GM21447 (cell line): ENCODE measurements at regions not wholly inside any gene's neighbourhood (a gene's known extent, or its start where the extent isn't known, plus 50 kb on each side); places are given as distances from the start of the nearest gene placed in this dataset.

ENCODE experiments used
- ATAC-seq: cut with Tn5 transposase; IDR thresholded peaks from one replicate; pipeline ENCODE4 v1.9.1; 2021; ENCODE audit not compliant: unreplicated experiment

DNA sequence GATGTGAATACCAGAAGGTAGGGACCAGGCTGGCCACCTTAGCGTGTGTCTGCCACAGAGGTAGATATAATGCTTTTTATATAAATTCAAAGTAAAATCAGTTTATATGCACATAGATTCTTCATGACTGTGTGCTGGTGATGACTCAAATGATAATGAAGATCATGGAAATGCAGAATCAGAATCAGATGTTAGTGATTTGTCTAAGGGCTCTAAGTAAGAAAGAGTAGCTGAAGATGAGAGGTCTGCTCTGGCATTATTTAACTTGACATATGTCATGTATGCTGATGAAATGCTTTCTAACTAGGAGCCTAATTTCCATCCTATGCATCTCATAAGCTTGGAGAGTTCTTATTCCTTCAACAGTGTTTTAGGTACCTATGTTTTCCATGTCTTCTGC, 50.3 kb upstream of the DPH6 start:
- ATAC-seq: no peak

- ATAC-seq: no peak
Observed at GRCh38 chr15:35602836-35603235, 56.9 kb upstream of the DPH6 start.

GRCh38 chr15:35603301-35603700, 57.3 kb upstream of the DPH6 start:
- no peak for ATAC-seq

GRCh38 chr15:35603856-35604255, 57.9 kb upstream of the DPH6 start:
- no peak for ATAC-seq

DNA sequence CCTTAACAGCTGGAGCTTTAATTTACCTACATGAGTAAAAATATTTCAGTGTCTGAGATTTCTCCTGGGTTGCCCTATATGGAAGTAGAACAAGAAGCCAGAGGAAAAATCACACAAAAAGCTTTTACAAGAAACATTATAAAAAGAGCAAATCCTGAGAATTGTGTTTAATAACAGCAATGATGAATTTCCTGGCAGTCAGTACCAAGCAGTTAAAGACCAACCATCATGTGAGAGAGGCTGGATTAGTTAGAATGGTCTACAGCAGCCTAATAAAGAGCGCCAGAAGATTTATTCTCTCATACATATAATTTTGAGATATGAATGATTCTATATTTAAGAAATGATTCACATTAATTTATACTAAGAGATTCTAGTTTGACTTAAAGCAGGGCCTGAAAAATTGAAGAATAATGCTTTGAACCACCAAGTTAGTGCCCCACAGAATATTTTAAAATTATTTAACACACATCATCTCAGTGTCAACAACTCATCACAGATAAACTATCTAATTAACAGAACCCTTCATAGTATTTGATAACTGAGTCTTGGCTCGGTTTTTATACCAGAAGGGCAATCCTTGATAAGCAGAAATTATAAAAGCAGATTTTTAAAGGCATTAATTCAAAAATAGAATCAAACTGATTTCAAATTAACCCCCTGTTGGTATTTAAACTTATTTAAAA, 59.9 kb upstream of the DPH6 start:
- ATAC-seq: no peak

DNA sequence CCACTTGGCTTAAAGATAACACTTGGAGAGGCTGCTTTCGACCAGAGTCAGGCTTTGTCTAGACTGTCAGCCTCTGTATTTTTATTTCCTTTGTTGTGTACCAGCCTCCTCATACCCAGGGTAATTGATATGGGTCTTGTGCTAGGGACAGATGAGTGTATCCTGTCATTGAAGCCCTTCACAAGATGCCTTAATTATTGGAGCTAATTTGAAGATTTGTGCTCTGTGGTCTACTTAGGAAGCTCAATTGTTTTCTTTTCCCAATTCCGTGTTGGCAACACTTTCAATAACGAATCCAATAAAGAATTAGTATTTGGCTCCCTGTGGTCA, 60.5 kb upstream of the DPH6 start:
- ATAC-seq: no peak

- ATAC-seq: no peak
Observed at GRCh38 chr15:35616498-35617271, 70.7 kb upstream of the DPH6 start.

GRCh38 chr15:35618260-35619188, 72.6 kb upstream of the DPH6 start:
- no peak for ATAC-seq

- ATAC-seq: no peak
Observed at GRCh38 chr15:35622641-35623340, 76.8 kb upstream of the DPH6 start.

DNA sequence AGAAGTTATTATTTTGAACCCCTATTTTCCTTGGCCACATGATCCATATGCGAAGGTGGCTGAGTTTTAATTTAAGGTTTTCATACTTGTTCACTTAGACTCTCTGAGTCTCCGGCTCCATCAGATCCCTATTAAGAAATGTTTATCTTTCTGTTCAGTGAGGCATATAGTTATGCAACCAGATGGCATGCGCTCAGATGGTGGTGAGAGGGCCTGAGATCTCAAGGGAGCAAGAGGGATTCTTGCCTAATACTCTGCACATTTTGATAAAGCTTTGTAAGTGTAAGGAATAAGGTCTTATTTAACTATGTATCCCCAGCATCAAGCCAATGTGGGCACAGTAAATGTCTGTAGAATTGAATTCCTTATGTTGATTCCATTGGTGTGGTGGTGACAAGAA, 78.9 kb upstream of the DPH6 start:
- no peak for ATAC-seq

GRCh38 chr15:35626571-35627318, 80.8 kb upstream of the DPH6 start:
- ATAC-seq: no peak

DNA sequence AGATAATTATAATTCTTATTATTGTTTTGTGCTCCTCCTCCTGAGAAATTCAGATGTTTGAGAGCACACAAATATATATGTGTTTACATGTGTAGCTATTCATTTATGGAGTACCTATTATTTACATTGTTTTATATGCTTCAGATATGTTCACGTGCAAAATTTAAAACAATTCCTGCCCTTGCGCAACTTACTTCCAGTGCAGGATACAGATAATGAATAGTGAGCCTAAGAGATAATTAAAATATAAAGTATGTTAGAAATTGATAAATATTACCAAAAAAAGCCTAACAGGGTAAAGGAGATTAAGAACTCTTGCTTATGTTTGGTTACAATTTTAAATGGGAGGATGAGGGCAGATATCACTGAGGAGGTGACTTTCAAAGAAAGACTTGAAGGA, 81.7 kb upstream of the DPH6 start:
- ATAC-seq: no peak

DNA sequence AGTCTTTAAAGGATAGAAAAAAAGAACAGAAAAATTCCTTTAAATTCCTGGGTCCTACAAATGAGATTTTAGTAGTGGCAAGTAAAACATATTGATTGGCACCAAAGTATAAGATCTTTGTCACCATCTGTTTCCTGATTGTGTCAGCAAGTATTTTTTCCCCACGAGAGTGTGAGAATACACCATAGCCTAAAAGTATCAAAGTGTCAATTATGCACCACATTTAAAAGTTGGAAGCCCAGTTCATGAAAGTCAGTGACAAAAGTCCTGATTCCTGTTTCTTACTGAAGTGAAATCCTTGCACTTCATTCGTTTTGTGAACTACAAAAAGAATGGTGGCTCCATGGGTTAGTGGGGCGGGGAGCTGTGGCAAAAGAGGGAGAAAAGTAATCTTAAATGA, 83.8 kb upstream of the DPH6 start:
- ATAC-seq: no peak

GRCh38 chr15:35630532-35630931, 84.6 kb upstream of the DPH6 start:
- ATAC-seq: no peak

GRCh38 chr15:35630985-35631384, 85.0 kb upstream of the DPH6 start:
- ATAC-seq: no peak

DNA sequence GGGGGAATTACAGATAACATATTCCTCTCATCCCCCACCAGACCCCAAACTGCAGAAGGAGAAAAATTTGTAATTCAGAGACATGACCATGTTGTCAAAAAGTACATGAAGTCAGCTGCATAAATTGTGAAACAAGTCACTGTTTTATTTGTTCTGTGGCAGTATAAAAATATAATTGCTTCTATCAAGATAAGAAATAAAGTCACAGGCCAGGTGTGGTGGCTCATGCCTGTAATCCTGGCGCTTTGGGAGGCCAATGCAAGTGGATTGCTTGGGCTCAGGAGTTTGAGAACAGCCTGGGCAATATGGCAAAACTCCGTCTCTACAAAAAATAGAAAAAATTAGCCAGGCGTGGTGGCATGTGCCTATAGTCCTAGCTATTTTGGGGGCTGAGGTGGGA, 87.7 kb upstream of the DPH6 start:
- no peak for ATAC-seq

DNA sequence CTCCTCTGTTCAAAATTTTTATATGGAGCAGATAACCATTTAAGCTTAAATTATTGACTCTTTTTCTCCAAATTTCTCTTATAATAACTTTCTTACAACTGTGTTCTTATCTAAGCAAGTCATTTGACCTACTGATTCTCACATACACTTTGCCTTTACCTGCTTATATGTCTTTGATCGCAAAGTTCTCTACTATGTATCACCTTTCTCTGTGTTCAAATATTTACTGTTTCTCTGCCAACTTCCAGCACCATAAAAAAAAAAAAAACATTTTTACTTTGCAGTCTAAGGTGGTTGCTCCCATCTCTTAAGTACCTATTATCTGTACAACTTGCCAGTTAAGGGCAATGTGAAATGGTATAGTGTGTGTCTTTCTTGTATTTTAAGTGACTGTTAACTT, 100.8 kb upstream of the DPH6 start:
- no peak for ATAC-seq

DNA sequence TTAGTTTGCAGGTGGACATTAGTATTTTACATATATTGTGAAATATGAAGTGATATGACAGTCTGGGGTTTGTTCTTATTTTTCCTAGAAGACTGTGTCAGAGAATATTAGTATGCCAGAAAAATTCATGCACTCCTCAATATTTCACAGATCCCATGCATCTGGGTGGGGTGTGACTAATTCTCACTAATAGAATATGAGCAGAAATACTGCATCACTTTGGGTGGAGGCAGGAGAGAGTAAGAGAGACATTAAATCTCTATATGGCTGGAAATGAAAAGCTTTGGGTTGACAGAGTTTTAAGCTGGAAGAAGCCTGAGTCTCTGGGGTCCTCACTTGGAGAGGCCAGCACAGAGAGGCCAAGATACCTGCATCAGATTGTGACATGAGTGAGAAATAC, 101.3 kb upstream of the DPH6 start:
- no peak for ATAC-seq

GRCh38 chr15:35648941-35649340, 103.0 kb upstream of the DPH6 start:
- ATAC-seq: no peak

- ATAC-seq: no peak
Observed at GRCh38 chr15:35649575-35649974, 103.6 kb upstream of the DPH6 start.

GRCh38 chr15:35654332-35654731, 108.4 kb upstream of the DPH6 start:
- ATAC-seq: no peak
